ENCODE measurements at regions not wholly inside any gene's neighbourhood (a gene's known extent, or its start where the extent isn't known, plus 50 kb on each side); places are given as distances from the start of the nearest gene placed in this dataset.

DNA sequence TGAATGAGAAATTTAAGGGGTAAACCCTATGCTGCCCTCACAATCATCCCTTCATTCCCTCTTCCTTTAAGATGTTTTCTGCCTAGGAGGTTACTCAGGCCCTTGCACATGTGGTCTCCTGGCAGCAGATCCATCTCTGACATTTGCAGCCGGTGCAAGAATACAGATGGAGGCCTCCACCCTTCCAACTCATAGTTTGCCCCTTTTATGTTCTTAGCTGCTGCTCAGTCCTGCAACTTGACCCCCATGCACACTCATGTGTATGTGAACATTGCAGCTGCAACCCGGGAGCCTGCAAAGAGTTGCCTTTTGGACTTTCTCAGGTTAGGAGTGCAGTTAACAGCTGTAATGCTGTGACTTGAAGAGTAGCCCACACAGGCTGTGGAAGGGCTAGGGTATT, 131.9 kb upstream of the SGK1 start:
- TF ChIP-seq, protein P1, sequence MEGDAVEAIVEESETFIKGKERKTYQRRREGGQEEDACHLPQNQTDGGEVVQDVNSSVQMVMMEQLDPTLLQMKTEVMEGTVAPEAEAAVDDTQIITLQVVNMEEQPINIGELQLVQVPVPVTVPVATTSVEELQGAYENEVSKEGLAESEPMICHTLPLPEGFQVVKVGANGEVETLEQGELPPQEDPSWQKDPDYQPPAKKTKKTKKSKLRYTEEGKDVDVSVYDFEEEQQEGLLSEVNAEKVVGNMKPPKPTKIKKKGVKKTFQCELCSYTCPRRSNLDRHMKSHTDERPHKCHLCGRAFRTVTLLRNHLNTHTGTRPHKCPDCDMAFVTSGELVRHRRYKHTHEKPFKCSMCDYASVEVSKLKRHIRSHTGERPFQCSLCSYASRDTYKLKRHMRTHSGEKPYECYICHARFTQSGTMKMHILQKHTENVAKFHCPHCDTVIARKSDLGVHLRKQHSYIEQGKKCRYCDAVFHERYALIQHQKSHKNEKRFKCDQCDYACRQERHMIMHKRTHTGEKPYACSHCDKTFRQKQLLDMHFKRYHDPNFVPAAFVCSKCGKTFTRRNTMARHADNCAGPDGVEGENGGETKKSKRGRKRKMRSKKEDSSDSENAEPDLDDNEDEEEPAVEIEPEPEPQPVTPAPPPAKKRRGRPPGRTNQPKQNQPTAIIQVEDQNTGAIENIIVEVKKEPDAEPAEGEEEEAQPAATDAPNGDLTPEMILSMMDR (conservative IDR thresholded peaks at IDR 0.05), result no peak
- TF ChIP-seq EZH2 (IDR thresholded peaks at IDR 0.05; ENCODE audit: low read depth), result no peak
